NCI-H2171 (cell line): ENCODE measurements at regions not wholly inside any gene's neighbourhood (a gene's known extent, or its start where the extent isn't known, plus 50 kb on each side); places are given as distances from the start of the nearest gene placed in this dataset.
"Not testable (repeated sequence)": the region's sequence is repeated elsewhere in the genome, so short reads cannot be mapped to it uniquely, and the experiment has no call there.

Source experiments
- DNase-seq: peaks from one replicate; lab custom pipeline; 2025; lab: John Stamatoyannopoulos, UW

GRCh38 chr17:63078707-63079106 lies 112.7 kb downstream of the TANC2 start:
- DNase-seq, result no peak

GRCh38 chr17:63082273-63082861 lies 116.3 kb downstream of the TANC2 start:
- no peak for DNase-seq

- DNase-seq, result no peak
Observed at GRCh38 chr17:63082952-63083351, 116.9 kb downstream of the TANC2 start.

- no peak for DNase-seq
Observed at GRCh38 chr17:63086483-63087185, 120.6 kb downstream of the TANC2 start.

- DNase-seq, result not testable (repeated sequence)
Observed at GRCh38 chr17:63090358-63091114, 124.5 kb downstream of the TANC2 start.

GRCh38 chr17:63091909-63092308 lies 125.9 kb downstream of the TANC2 start:
- DNase-seq, result not testable (repeated sequence)

- DNase-seq, result no peak
Observed at GRCh38 chr17:63094631-63095030, 128.6 kb downstream of the TANC2 start.

- DNase-seq, result no peak
Observed at GRCh38 chr17:63095459-63095858, 129.4 kb downstream of the TANC2 start.

GRCh38 chr17:63095879-63096278 lies 129.8 kb downstream of the TANC2 start:
- DNase-seq, result no peak

GRCh38 chr17:63096426-63096825 lies 130.4 kb downstream of the TANC2 start:
- DNase-seq, result no peak

GRCh38 chr17:63099425-63099824 lies 133.4 kb downstream of the TANC2 start:
- no peak for DNase-seq

GRCh38 chr17:63102034-63102433 lies 136.0 kb downstream of the TANC2 start:
- DNase-seq, result no peak

GRCh38 chr17:63106050-63106449 lies 140.0 kb downstream of the TANC2 start:
- DNase-seq, result no peak

GRCh38 chr17:63109661-63110060 lies 143.6 kb downstream of the TANC2 start:
- no peak for DNase-seq

- DNase-seq, result no peak
Observed at GRCh38 chr17:63113167-63113566, 147.1 kb downstream of the TANC2 start.

- DNase-seq, result no peak
Observed at GRCh38 chr17:63116228-63116627, 150.2 kb downstream of the TANC2 start.

- DNase-seq, result peak; percentile 30
Observed at GRCh38 chr17:63116967-63117830, 151.2 kb downstream of the TANC2 start.

- no peak for DNase-seq
Observed at GRCh38 chr17:63120406-63120805, 154.4 kb downstream of the TANC2 start.

- no peak for DNase-seq
Observed at GRCh38 chr17:63124536-63124935, 158.5 kb downstream of the TANC2 start.

GRCh38 chr17:63124958-63125357 lies 158.9 kb downstream of the TANC2 start:
- DNase-seq, result no peak

GRCh38 chr17:63125987-63126386 lies 160.0 kb downstream of the TANC2 start:
- DNase-seq, result no peak

GRCh38 chr17:63126607-63127006 lies 160.6 kb downstream of the TANC2 start:
- no peak for DNase-seq
